NCI-H226 (cell line): ENCODE measurements at regions not wholly inside any gene's neighbourhood (a gene's known extent, or its start where the extent isn't known, plus 50 kb on each side); places are given as distances from the start of the nearest gene placed in this dataset.

Experiments used
- DNase-seq: peaks from one replicate; pipeline ENCODE4 v3.0.0-alpha.2; 2015

DNA sequence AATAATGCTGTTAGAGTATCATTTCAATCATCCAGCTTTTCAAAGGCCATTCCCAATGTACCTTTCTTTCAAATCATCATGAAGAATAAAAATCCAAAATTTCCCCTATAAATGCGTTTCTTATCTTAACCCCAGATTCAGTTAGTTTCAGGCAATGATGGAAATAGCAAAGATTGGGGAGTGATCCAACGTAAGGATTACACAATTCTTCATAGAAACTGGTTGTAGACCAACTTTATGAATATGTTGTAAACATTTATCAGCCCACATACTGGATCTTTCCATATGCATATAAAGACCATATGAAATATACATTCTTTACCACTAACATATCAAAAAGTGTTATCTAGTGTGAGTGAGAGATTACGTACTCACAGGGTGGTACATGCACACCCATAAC is 92.7 kb downstream of the ZC3H11B start:
- no peak for DNase-seq

DNA sequence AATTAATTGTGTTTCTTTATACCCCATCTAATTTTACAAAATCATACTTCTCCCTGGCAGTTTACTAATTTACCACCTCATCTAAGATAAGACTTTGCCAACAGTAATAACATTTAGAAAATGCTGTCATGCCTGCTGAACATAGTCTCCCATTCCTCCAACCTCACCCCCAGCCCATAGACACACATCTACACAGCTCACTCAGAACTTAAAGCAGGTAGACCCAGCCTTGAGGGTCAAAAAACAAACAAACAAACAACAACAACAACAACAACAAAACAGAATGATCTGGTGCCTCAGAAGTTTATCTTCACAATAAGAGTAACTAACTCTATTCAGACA is 94.0 kb downstream of the ZC3H11B start:
- no peak for DNase-seq

DNA sequence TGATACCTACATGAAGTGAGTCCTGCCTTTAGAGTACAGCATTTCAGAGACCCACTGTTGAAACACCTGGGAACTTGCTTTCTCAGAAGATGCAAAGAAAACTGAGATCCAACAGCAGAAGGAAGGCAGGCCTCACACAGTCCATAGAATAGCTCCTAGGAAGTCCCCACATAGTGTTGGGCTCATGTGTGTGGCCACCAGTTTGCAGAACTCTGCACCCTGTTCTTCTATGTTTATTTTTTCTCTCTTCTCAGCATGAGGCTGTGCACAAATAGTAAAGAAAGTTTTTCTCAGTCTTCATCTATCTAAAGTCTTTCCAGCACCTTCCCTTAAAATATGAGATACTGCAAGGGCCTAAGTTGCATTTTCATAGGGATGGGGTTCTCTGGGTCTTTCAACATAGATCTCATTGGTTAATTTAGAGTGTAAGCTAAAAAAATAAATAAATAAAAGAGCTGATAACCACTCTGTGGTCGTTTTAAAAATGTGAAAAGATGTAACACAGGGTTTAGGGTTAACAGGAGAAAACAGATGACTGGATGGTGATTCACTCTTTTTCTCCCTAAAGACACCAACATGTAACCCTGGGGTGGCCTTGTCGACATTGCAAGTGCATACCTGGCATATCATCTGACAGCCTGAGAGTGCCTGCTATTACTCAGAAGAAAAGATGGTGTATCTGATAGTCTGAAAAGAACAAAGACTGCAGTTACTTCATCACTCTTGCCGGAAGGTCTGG is 94.6 kb downstream of the ZC3H11B start:
- peak; percentile 69 for DNase-seq

DNA sequence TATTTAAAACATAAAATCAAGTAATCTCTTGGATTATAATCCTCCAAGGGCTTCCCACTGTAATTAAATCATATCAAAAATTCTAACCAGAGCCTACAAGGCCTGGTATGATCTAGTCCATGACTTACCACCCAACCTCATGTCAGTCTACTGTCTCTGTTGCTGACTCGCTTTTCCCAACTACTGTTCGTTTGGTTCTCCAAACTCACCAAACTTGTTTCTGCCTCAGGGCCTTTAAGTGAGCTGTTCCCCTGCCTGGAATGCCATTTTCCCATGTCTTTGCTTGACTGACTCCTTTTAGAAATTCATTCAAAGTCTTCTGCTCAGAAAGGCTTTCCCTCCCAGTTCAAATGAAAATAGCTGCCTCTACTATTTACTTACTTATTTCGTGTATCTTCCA is 95.9 kb downstream of the ZC3H11B start:
- peak; percentile 3 for DNase-seq

GRCh38 chr1:219514728-219515127 is 98.2 kb downstream of the ZC3H11B start:
- DNase-seq: no peak

- DNase-seq: no peak
Observed at GRCh38 chr1:219507437-219507836, 105.5 kb downstream of the ZC3H11B start.

- no peak for DNase-seq
Observed at GRCh38 chr1:219506936-219507335, 106.0 kb downstream of the ZC3H11B start.

DNA sequence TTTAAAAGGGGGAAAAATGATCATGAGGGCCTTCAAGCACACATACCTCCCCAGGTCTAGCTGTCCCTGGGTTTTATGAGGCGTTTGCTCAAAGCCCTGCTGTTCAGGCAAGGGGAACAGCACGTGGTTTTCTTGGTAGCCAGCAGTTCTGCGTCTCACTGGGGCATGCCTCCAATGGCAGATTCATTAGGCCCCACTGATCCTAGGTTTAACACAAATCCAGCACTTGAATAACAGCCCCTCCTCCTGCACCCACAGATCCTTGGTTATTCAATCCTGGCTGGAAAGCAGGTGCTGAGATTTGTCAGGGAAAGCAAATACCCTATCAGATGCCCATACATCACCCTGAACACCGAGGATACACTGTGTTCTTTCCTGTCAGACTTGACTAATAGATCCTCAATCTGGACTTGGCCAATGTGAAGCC is 106.4 kb downstream of the ZC3H11B start:
- DNase-seq: no peak

DNA sequence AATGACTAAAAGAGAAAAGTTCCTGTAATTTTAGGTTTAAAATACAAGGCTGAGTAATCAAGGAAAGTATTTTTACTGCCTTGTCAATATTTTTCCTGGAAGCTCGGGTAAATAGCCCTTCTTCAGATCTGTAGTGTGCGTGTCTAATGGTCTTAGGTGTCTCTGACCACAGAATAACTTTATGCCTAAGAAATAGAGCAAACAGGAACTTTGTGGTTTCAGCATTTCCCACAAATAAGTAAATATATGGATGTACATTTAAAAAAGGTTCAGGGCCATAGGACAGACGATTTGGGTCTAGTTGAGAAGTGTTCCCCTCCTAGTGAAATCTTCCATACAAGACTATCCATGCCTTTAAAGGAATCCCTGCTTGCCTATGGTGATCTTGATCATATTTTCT is 107.0 kb downstream of the ZC3H11B start:
- DNase-seq: no peak

- DNase-seq: no peak
Observed at GRCh38 chr1:219503604-219504003, 109.3 kb downstream of the ZC3H11B start.

- DNase-seq: no peak
Observed at GRCh38 chr1:219500327-219500897, 112.5 kb downstream of the ZC3H11B start.

- no peak for DNase-seq
Observed at GRCh38 chr1:219498666-219499065, 114.2 kb downstream of the ZC3H11B start.

- no peak for DNase-seq
Observed at GRCh38 chr1:219495737-219496408, 117.0 kb downstream of the ZC3H11B start.

GRCh38 chr1:219492717-219493116 is 120.2 kb downstream of the ZC3H11B start:
- no peak for DNase-seq

- no peak for DNase-seq
Observed at GRCh38 chr1:219490566-219490965, 122.3 kb downstream of the ZC3H11B start.

- no peak for DNase-seq
Observed at GRCh38 chr1:219489636-219490035, 123.3 kb downstream of the ZC3H11B start.

DNA sequence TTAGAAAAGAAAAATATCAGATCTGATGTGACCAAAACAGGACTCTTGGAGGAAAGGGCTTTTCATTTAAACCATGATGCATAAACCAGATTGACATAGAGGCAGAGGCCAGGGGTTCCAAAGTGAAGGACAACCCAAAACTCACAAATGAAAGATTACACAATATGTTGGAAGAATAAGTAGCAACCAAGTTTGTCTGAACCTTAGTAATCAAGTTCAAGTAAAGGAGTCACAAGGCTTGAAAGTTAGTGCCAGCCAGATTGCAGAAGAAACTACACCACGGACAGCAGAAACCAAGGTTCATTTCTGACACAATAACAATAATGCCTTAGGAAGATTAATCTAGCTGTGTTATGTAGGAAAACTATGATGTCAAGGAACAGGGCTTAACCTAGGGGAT is 124.6 kb downstream of the ZC3H11B start:
- no peak for DNase-seq

- no peak for DNase-seq
Observed at GRCh38 chr1:219483530-219483929, 129.4 kb downstream of the ZC3H11B start.

DNA sequence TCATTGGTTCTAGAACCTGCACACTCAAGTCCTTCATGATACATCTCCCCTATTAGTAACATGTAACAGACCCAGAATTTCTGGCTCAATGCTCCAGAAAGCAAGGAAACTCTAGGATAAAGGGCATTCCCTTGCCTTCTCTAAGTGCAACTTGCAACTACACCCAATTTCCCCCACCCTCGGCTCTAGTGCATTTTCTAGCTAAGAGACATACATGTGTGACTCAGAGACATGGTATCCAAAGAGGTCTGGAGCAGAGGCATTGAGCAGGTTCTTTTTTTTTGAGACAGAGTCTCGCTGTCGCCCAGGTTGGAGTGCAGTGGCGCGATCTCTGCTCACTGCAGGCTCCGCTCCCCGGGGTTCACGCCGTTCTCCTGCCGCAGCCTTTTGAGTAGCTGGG is 132.9 kb downstream of the ZC3H11B start:
- DNase-seq: peak; percentile 2

DNA sequence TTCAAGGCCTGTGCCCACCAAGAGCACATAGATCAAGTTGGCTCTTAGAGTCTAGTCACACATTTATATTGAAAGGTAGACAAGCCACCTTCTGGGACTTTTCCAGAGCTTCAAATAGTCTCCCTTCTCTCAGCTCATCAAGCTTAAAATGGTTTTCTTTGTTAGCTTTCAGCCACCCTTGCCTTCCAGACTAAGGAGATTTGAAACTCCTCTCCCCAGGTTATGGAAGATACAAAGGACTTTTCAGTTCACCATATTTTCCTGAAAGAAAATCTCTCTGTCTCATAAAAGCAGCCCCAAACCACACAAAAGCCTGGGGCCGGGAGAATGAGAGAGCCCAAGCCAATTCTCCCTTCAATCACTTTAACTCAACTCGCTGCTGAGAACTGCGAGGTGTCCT is 134.1 kb downstream of the ZC3H11B start:
- DNase-seq: no peak

- no peak for DNase-seq
Observed at GRCh38 chr1:219477861-219478260, 135.0 kb downstream of the ZC3H11B start.

GRCh38 chr1:219476716-219477115 is 136.2 kb downstream of the ZC3H11B start:
- no peak for DNase-seq

- DNase-seq: no peak
Observed at GRCh38 chr1:219476116-219476515, 136.8 kb downstream of the ZC3H11B start.

DNA sequence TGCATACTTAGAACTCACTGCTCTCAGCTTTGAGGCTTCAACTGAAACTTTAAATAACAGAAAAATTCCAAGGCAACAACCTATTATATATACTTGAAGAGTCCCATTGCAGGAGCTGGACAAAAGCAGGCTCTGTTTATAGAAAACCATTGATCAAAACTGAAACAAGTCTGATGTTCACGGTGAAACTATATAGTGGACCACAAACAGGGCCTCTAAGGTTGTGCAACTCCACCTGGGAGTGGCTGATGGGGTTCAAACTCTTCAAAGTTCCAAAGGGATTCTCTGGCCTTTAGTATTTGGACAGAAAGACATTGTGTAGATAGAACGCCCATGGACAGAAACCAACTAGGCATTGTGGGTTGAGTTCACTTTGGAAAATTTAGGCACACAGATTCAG is 140.3 kb downstream of the ZC3H11B start:
- no peak for DNase-seq

DNA sequence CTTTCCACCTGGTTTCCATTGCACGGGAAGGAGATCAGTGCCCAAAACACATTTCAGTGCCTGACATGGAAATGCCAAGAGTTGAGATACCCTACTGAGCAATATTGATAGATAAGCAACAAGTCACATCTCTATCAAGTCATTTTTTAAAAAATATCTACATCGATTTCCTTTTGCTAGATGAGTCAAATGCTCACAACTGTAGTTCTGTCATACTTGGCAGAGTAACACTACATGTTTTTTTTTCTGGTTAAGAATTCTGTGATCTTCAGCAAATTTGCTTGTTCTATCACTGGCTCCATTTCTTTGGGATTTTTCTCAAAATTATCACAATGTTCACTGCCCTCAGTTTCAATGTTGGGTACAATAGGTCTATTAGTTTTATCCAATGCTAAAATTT is 145.4 kb downstream of the ZC3H11B start:
- no peak for DNase-seq
